Activated CD8-positive, alpha-beta memory T cell treated with anti-CD3 and anti-CD28 coated beads, Interleukin-2, amount 50 U/mL, for 1 hour (primary cell): ENCODE measurements at regions not wholly inside any gene's neighbourhood (a gene's known extent, or its start where the extent isn't known, plus 50 kb on each side); places are given as distances from the start of the nearest gene placed in this dataset.

ENCODE experiments used
- DNase-seq: peaks from one replicate; pipeline ENCODE4 v3.0.0-alpha.2; 2020; ENCODE audit errors: extremely low read depth

DNA sequence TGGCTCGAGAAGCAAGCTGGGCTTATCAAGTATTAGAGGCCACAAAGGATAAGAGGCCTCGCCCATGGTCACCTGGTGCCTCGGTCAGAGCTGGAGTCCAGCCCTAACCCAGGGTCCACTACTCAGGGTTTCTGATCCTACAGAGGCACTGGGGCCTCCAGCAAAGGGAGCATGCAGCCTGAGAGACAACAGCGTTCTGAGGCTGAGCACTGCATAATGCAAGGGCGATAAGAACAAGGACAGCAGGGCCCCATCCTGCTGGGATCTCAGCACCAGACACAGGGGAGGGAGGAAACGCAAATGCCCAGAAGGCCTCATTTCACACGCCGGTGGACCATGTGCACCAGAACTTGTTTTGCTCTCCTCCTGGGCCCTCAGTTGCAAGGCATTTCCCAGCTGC, 63.0 kb downstream of the C5orf15 start:
- DNase-seq: no peak

DNA sequence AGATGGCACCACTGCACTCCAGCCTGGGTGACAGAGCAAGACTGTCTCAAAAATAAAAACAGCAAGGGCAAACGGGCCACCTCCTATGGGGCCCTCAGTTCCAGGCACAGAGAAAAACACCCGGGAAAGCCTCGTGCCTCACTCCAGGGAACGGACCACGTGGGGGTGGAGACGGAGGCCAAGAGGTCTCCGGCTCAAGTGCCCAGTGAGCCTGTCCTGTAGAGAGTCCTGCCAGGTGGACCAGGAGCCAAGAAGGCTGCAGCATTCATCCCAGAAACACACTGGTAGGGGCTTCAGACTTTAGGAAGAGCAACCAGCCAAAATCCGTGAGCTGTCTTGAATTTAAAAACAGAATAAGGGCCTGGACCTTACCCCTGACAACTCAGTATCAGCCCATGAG, 63.8 kb downstream of the C5orf15 start:
- DNase-seq: no peak

DNA sequence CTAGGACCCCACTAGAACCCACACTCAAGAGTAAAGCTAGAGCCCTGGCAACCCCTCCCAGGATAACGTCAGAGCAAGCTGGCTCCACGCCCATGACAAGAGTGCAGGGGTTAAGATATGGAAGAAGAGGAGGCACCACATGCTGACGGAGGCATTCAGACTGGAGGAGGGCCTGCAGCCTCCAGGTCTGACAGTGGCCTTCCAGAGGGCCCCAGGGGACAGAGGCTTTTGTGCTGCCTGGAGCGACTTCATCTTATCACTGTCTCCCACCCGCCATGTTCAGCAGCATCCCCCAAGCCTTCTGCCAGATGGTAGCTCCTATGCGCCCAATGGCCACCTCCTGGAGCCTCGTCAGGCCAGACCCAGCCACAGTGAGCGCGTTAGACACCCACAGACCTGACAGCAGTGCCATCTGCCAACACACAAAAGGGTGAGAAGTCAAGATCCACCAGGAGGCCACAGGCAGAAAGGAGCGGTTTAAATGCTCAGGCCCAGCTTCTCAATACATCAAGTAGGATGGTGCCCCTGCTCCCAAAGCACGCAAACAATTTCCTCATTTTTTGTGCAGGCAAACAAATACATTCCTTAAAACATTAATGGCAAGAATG, 65.8 kb downstream of the C5orf15 start:
- DNase-seq: no peak

DNA sequence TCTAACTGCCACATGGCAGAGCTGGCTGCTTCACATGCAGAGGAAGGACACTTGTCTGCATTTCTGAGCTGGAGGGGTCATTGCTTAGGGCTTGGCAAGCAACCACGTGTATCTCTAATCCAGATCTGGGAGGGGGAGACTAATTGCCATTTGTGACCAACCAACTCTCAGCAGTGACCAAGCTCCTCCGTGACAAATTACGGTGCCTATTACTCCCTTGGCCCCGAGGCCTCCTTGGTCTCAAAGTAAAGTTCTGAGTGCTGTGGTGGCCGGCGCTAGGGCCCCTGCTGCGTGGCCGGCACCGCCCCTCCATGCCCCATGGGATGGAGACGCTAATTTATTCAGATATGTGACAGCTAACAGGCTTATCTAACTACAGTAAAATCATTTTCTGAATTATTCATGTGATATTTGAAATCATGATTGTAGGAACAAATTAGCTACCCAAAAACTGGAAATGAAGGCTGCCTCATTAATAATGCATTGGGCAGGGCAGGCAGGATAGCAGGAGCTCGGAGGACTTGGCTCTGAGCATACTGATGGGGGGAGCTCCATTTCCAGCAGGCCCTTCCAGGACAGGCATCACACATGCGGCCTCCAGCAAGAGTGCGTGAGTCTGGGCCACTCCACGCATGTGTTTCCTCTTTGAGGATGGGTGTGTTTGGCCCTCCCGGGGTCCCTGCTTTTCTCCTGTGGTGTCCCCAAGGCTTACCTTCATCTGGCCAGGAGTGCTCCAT, 67.7 kb downstream of the C5orf15 start:
- DNase-seq: no peak

DNA sequence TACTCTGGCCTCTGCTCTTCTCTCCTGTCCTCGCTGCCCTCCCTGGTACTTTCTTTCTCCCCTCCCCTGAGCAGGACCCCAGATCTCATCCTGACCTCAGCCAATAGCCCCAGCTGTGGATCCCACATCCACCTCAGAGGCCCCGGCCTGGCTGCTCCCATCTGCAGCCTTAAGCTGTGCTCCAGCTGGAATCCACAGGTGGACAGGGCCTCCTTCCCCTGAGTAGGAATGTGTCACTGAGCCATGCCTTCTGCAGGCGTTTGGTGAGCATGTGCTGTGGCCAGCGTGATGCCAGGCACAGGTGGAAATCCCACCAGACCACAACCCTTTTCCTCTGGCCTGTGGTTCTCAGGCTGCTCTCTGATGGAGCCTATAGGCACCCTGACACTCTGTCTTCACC, 68.9 kb downstream of the C5orf15 start:
- DNase-seq: no peak

- no peak for DNase-seq
These were observed 70.0 kb downstream of the C5orf15 start for GRCh38 chr5:133898440-133898839.

DNA sequence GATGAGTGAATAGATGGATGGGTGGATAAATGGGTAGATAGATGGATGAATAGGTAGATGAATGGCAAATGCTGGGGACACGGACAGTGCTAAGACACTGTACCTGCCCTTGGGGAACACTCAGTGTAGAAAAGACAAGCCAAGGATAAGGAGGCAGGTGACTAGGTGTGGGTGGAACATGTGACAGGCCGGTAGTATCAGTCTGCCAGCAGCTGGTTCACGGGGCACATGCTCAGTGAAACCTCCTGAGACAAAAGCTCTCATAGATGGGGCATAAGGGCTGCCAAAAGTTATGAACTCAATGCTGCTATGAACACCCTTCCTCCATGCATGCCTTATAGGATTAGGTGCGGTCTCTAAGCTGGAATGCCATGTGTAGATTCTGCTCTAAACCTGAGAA, 71.0 kb downstream of the C5orf15 start:
- DNase-seq: no peak

GRCh38 chr5:133896873-133897272, 71.6 kb downstream of the C5orf15 start:
- DNase-seq: no peak

DNA sequence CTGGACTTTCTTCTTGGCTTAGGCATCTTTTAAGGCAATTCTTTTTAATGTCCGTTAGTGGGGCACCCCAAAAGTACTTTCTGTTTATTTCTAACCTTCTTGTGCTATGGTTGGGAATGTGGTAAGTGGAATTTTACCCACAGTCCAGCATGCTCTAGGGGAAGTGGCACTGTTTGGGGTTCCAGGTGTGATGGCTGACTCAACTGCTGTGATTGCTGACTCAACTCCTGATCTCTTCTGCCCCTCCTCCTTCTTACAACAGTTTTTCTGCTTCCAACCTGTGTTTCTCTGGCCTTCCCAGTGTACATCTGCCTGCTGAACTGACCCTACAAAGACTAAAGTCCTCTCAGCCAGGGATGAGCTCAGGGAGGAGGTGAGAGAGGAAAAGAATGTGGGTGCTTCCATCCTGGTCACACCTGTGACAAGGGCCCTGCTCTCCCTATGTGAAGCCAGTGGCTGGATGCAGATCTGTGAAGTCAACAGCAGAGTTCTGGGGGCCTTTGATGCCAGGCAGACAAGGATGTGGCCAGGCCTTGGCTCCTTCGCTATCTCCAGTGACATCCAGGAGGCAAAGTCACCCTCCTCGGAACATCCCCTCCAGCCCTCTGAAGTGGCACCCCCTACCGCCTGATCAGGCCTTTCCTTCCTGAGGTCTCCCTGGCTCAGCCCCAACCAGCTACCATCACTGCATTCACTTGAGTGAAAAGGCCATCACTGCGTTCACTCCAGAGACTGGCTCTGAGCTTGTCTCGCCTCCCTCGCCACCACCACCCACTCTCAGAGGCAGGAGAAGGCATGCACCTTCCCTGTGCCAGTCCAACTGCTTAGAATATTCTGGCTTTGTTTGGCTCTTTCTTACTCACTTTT, 72.2 kb downstream of the C5orf15 start:
- no peak for DNase-seq

GRCh38 chr5:133894143-133894542, 74.3 kb downstream of the C5orf15 start:
- DNase-seq: no peak

- DNase-seq: no peak
These were observed 75.7 kb downstream of the C5orf15 start for GRCh38 chr5:133892774-133893173.

DNA sequence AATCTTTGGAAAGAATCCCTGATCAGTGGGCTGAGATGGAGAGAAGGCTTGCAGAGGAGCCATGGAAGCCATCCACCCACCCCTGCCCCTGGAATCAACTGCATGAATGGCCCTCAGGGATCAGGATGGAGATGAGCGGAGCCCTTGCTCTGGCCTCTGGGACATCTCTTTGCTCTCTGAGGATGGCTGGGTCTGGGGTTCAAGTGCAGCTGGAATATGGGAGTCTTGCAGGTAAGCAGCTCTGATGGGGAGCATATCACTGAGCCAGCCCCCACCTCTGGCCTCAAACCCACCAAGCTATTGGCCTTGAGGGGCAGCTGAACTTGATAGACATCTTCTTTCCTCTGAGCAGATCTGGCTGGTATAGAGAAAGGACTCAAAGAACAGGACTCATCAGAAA, 76.1 kb downstream of the C5orf15 start:
- DNase-seq: no peak

DNA sequence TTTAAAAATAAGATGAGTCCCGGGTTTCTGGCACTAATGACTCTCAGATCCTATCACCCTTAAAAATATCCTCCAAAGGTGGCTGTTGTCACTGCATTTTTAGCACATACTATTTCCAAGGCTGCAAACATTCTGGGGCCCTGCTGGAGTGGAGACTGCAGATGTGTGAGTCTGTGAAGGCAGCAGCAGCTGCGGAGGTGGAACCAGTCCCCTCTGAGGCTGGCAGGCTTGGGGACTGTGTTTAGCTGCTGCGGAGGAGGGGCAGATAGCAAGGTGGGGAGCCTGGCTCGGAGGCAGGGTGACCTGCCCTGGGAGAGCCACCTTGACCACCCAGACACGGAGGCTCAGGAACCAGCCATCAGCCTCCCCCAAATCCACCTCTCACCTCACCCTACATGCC, 77.0 kb downstream of the C5orf15 start:
- no peak for DNase-seq

DNA sequence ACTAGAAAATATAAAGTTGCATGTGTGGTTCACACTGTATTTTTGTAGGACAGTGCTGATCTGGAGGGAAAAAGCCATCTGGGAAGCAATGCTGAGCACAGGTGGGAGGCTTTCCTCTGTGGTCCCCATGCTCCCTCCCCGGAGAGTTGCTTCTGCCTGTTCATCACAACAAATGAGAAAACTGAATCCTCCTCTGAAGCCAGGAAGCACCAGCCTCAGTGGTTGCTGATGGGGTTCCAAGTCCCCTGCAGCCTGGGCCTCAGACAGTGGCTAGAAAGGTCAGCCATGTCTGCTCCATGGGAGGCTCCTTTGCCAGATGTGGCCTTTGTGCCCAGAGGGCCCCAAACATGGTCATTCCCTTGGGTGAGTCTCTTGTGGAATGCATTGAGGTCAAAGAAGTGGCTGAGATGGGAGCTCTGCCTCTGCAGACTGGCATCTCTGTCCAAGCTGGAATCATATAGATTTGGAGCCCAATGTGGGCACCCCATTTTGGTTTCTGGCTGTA, 77.6 kb downstream of the C5orf15 start:
- no peak for DNase-seq

DNA sequence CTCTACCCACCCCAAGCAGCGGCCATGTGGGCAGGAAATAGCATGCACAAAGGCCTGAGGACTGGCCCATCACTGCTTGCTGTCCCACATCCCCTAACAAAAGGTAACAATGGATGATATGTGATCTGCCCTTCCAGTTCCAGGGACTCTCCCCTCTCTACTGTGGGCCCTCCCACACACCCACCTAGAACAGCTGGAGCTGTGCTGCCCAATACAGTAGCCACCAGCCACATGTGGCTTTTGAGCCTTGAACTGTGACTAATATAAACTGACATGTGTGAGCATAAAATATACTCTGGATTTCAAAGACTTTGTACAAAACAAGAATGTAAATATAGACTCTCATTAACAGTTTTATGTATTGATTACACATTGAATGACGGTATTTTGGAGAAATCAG, 78.1 kb downstream of the C5orf15 start:
- no peak for DNase-seq

- no peak for DNase-seq
These were observed 79.0 kb downstream of the C5orf15 start for GRCh38 chr5:133889271-133889905.

DNA sequence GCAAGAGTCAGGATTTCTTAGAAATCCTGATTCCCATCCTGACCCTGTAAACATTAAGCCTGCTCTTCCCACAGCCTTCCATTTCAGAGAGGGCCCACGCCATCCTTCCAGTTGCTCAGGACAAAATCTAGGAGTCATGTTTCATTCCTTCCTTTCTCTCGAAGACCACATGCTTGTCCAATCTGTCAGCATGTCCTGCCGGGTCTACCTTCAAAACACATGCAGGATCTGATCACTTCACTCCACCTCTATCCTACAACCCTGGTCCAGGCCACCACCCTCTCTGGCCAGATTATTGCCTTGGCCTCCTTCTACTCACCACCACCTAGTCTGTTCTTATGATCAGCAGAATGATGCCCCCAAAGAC, 79.8 kb downstream of the C5orf15 start:
- DNase-seq: no peak

DNA sequence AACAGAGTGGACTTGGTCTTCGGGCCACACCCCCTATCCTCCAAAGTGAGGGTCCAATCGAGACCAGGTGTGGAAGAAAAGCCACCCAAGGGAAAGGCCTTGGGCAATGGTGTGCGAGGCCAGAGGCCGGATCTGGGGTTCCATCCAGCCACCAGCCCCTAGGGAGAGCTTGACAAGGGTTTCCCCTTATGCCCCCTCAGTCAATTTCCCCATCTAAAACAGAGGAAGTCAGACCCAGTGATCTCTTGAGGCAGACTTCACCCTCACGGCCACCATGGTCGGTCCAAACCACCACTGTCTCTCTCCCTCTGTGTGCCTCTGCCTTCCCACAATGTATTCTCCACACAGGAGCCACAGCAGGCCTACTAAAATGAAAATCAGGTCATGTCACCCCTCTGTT, 82.9 kb downstream of the C5orf15 start:
- DNase-seq: no peak

GRCh38 chr5:133884569-133885311, 83.7 kb downstream of the C5orf15 start:
- DNase-seq: no peak

- no peak for DNase-seq
These were observed 84.5 kb downstream of the C5orf15 start for GRCh38 chr5:133883916-133884315.

DNA sequence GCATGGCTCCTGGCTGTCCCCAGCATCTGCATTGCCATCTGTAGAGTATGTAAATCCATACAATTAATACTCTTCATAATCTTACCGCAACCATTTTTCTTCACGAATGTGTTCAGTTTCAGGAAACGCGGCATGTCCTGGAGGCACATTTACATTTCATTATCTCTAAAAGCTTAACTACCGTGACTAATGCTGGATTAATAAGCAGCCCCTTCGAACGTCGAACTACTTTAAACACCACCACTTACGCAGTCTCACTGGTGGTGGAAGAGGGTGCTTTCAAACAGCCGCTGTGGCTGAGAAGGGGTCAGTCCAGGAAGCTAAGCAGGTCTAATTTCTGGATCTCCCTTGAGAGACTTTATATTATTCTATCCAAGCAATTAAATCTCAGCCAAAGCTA, 85.6 kb downstream of the C5orf15 start:
- no peak for DNase-seq

DNA sequence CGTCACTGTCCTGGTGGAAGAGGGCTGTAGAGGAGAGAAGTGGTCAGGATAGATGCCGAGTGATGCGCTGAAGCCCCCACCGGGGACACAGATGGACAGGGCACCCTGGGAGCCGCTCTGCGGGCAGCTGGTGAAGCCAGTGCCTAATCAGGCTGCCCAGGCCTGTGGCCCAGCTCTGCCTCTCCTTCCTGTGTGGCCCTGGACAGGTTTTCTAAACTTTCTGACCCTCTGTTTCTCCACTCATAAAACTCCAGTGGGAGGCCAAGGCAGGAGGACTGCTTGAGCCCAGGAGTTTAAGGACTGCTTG, 86.1 kb downstream of the C5orf15 start:
- DNase-seq: no peak
